HCT116 (cell line): ENCODE measurements at regions not wholly inside any gene's neighbourhood (a gene's known extent, or its start where the extent isn't known, plus 50 kb on each side); places are given as distances from the start of the nearest gene placed in this dataset.

Source experiments
- ATAC-seq: fragments of 200-7000 bp; cut with Tn5 transposase; 2 replicates; pipeline ENCODE4 v1.9.1; 2020; ENCODE audit warnings: mild to moderate bottlenecking, moderate library complexity
- BruUV-seq: library from RNA; stranded (reverse); fragments of 400-500 nt; replicated peaks from 2 replicates; lab custom pipeline; 2021; lab: Mats Ljungman, UMichigan
- CTCF ChIA-PET: fragments of 300-600 bp; sonication (Branson Sonifier 250); formaldehyde crosslinking; loops from one replicate; lab custom pipeline; 2021; ENCODE audit warnings: antibody characterized with exemption; lab: Charles Lee
- POLR2A ChIA-PET: fragments of 300-600, 350-600 bp; sonication (Branson Sonifier 250); formaldehyde crosslinking; loops from one replicate; lab custom pipeline; 2021; ENCODE audit warnings: antibody characterized with exemption; lab: Charles Lee
- RAD21 ChIA-PET, 2 experiments: fragments of 300-600 bp; sonication (Branson Sonifier 250); formaldehyde crosslinking; loops; one replicate each; lab custom pipeline; 2023; ENCODE audit warnings: low total read pairs in 2 of 2; ENCODE audit not compliant: uncharacterized antibody in 2 of 2, unreplicated experiment in 2 of 2, low non-redundant PET in 1 of 2; lab: Charles Lee
- DNase-seq: peaks from one replicate; pipeline ENCODE4 v3.0.0-alpha.2; 2010; ENCODE audit warnings: low read depth, low spot score
- H2AFZ ChIP-seq: fragments of 200-600 bp; shearing (Covaris generic), sonication (generic); 2 replicates; pipeline ENCODE4 v1.6.1; 2017; ENCODE audit warnings: low read depth, mixed run types, mixed read lengths, antibody characterized with exemption, low read length; ENCODE audit not compliant: poor library complexity, severe bottlenecking
- H3K27ac ChIP-seq: 2 replicates; pipeline ENCODE4 v1.5.1; 2012; ENCODE audit warnings: low read depth, low read length
- H3K27me3 ChIP-seq: fragments of 200-600 bp; sonication (generic); 2 replicates; pipeline ENCODE4 v1.6.1; 2016; ENCODE audit warnings: mixed run types, low read length, mixed read lengths; ENCODE audit not compliant: insufficient read depth
- H3K36me3 ChIP-seq, 2 experiments: fragments of 200-500 bp in 1 of 2; fragments of 200-600 bp in 1 of 2; sonication (Bioruptor generic) in 1 of 2; sonication (generic) in 1 of 2; 2 replicates each; pipeline versions ENCODE4 v1.5.1 to v1.6.1; 2014 to 2016; ENCODE audit warnings: low read length in 2 of 2, inconsistent platforms in 1 of 2, mixed read lengths in 1 of 2, mixed run types in 1 of 2; ENCODE audit not compliant: insufficient read depth in 2 of 2, control insufficient read depth in 1 of 2
- H3K4me1 ChIP-seq, 2 experiments: fragments of 200-600 bp in 1 of 2; sonication (generic) in 1 of 2; 2 replicates each; pipeline versions ENCODE4 v1.5.1 to v1.6.1; 2012 to 2017; ENCODE audit warnings: low read length in 2 of 2, inconsistent platforms in 1 of 2, mild to moderate bottlenecking in 1 of 2, mixed read lengths in 1 of 2, mixed run types in 1 of 2, moderate library complexity in 1 of 2; ENCODE audit not compliant: insufficient read depth in 2 of 2, control insufficient read depth in 1 of 2
- H3K4me2 ChIP-seq: fragments of 200-600 bp; sonication (generic); 2 replicates; pipeline ENCODE4 v1.6.1; 2017; ENCODE audit warnings: mixed run types, low read length, mixed read lengths
- H3K4me3 ChIP-seq, 2 experiments: fragments of 200-600 bp in 1 of 2; sonication (generic) in 1 of 2; replicated peaks in 1 of 2; 2 replicates each; pipeline ENCODE4 v1.5.1; 2011 to 2016; ENCODE audit warnings: low read length in 2 of 2, control low read depth in 1 of 2, low read depth in 1 of 2, mild to moderate bottlenecking in 1 of 2, mixed read lengths in 1 of 2, mixed run types in 1 of 2
- H3K79me2 ChIP-seq: fragments of 200-600 bp; sonication (generic); 2 replicates; pipeline ENCODE4 v1.6.1; 2017; ENCODE audit warnings: mild to moderate bottlenecking, mixed run types, low read length, moderate library complexity, mixed read lengths; ENCODE audit not compliant: insufficient read depth
- H3K9ac ChIP-seq: fragments of 200-600 bp; sonication (generic); 2 replicates; pipeline ENCODE4 v1.6.1; 2016; ENCODE audit warnings: low read length, mixed read lengths
- H3K9me2 ChIP-seq: fragments of 200-600 bp; sonication (generic), shearing (Covaris generic); 2 replicates; pipeline ENCODE4 v1.6.1; 2017; ENCODE audit warnings: mixed run types, mild to moderate bottlenecking, moderate library complexity; ENCODE audit not compliant: insufficient read depth
- H3K9me3 ChIP-seq, 2 experiments: fragments of 200-500 bp in 1 of 2; fragments of 200-600 bp in 1 of 2; sonication (Bioruptor generic) in 1 of 2; sonication (generic) in 1 of 2; 2 replicates each; pipeline ENCODE4 v1.6.1; 2014 to 2017; ENCODE audit warnings: low read length in 2 of 2, mixed read lengths in 2 of 2, inconsistent platforms in 1 of 2, low read depth in 1 of 2, mild to moderate bottlenecking in 1 of 2, mixed run types in 1 of 2, moderate library complexity in 1 of 2; ENCODE audit not compliant: control insufficient read depth in 1 of 2, insufficient read depth in 1 of 2
- H4K20me1 ChIP-seq: fragments of 200-600 bp; sonication (generic), shearing (Covaris generic); 2 replicates; pipeline ENCODE4 v1.6.1; 2017; ENCODE audit warnings: mixed run types, mild to moderate bottlenecking, moderate library complexity; ENCODE audit not compliant: insufficient read depth
- CBX3 ChIP-seq: IDR thresholded peaks from 2 replicates; pipeline ENCODE4 v1.6.1; 2012; ENCODE audit warnings: low read depth
- CEBPB ChIP-seq: IDR thresholded peaks from 2 replicates; pipeline ENCODE4 v1.6.1; 2012; ENCODE audit warnings: low read depth
- EGR1 ChIP-seq: IDR thresholded peaks from 2 replicates; pipeline ENCODE4 v1.6.1; 2012; ENCODE audit warnings: low read depth
- ELF1 ChIP-seq: IDR thresholded peaks from 2 replicates; pipeline ENCODE4 v1.6.1; 2012; ENCODE audit warnings: low read depth, borderline replicate concordance
- EZH2 ChIP-seq: fragments of 200-600 bp; sonication (generic); IDR thresholded peaks from 2 replicates; pipeline ENCODE4 v1.6.1; 2017; ENCODE audit warnings: antibody characterized with exemption, mixed run types
- EZH2phosphoT487 ChIP-seq: fragments of 200-600 bp; IDR thresholded peaks from 2 replicates; pipeline ENCODE4 v1.6.1; 2018; ENCODE audit warnings: antibody characterized with exemption, borderline replicate concordance
- FOSL1 ChIP-seq: IDR thresholded peaks from 2 replicates; pipeline ENCODE4 v1.6.1; 2012; ENCODE audit warnings: low read depth
- JUND ChIP-seq: IDR thresholded peaks from 2 replicates; pipeline ENCODE4 v1.6.1; 2012
- MAX ChIP-seq: IDR thresholded peaks from 2 replicates; pipeline ENCODE4 v1.6.1; 2012
- POLR2A ChIP-seq: IDR thresholded peaks from 2 replicates; pipeline ENCODE4 v1.7.0; 2011; ENCODE audit warnings: borderline replicate concordance; ENCODE audit not compliant: insufficient read depth, insufficient read length; ENCODE audit errors: extremely low read depth
- POLR2AphosphoS5 ChIP-seq: IDR thresholded peaks from 2 replicates; pipeline ENCODE4 v1.6.1; 2011; ENCODE audit warnings: mild to moderate bottlenecking, low read depth, low read length, moderate library complexity
- RAD21 ChIP-seq: IDR thresholded peaks from 2 replicates; pipeline ENCODE4 v1.6.1; 2012; ENCODE audit warnings: low read depth, mild to moderate bottlenecking
- SIN3A ChIP-seq: IDR thresholded peaks from 2 replicates; pipeline ENCODE4 v1.6.1; 2012; ENCODE audit warnings: low read depth
- SP1 ChIP-seq: IDR thresholded peaks from 2 replicates; pipeline ENCODE4 v1.6.1; 2012; ENCODE audit warnings: low read depth
- SRF ChIP-seq: IDR thresholded peaks from 2 replicates; pipeline ENCODE4 v1.6.1; 2012; ENCODE audit warnings: low read depth
- TCF7L2 ChIP-seq: IDR thresholded peaks from 2 replicates; pipeline ENCODE4 v1.7.0; 2011; ENCODE audit warnings: borderline replicate concordance, inconsistent platforms; ENCODE audit not compliant: insufficient read depth, insufficient read length; ENCODE audit errors: extremely low read depth
- YY1 ChIP-seq: IDR thresholded peaks from 2 replicates; pipeline ENCODE4 v1.6.1; 2011; ENCODE audit warnings: low read length, low read depth, moderate library complexity, mild to moderate bottlenecking; ENCODE audit not compliant: insufficient replicate concordance; ENCODE audit errors: extremely low read depth
- ZBTB33 ChIP-seq: IDR thresholded peaks from 2 replicates; pipeline ENCODE4 v1.6.1; 2011; ENCODE audit warnings: mild to moderate bottlenecking, low read length, moderate library complexity; ENCODE audit not compliant: insufficient replicate concordance; ENCODE audit errors: extremely low read depth
- ZFX ChIP-seq: fragments of 450-650 bp; IDR thresholded peaks from 2 replicates; pipeline ENCODE4 v1.6.1; 2017
- ZNF274 ChIP-seq: fragments of 200-500 bp; sonication (Bioruptor generic); IDR thresholded peaks from 2 replicates; pipeline ENCODE4 v1.6.1; 2014; ENCODE audit warnings: mild to moderate bottlenecking, low read depth, low read length, inconsistent platforms
- intact Hi-C: fragments of 100-400 bp; cut with micrococcal nuclease; formaldehyde crosslinking; loops from 2 replicates; pipeline ENCODE4 v1.10.0; 2022

- RAD21 ChIA-PET, result no interaction called here
- POLR2A ChIA-PET, result no interaction called here
- H3K79me2 ChIP-seq, result no peaks in the 10 kb centered on the region
- H3K9ac ChIP-seq, result no peak overlapping the region
- no peaks in the 10 kb centered on the region for H4K20me1 ChIP-seq
- TF ChIP-seq YY1 (no peak), FOSL1 (no peak), POLR2A (no peak), SRF (no peak), MAX (no peak), RAD21 (no peak), ZNF274 (no peak), ZBTB33 (no peak), EZH2 (no peak), ELF1 (no peak), EGR1 (no peak), SIN3A (no peak), TCF7L2 (no peak), JUND (no peak), EZH2phosphoT487 (no peak), SP1 (no peak), POLR2AphosphoS5 (no peak), CBX3 (no peak), ZFX (no peak), CEBPB (no peak)
- no peaks in the 10 kb centered on the region for H3K27me3 ChIP-seq
- no peak for ATAC-seq
- intact Hi-C loops, result no loop called here
- H3K36me3 ChIP-seq, result no peaks in the 10 kb centered on the region
- DNase-seq, result no peak
- H3K4me2 ChIP-seq, result no peak overlapping the region
- no peaks in the 10 kb centered on the region for H3K9me3 ChIP-seq
- CTCF ChIA-PET, result no interaction called here
- H3K27ac ChIP-seq, result no peak overlapping the region
- H2AFZ ChIP-seq, result no peak overlapping the region
- H3K9me2 ChIP-seq, result no peaks in the 10 kb centered on the region
- H3K4me1 ChIP-seq, result no peaks in the 10 kb centered on the region
- no TSS peak for BruUV-seq
- no peak overlapping the region for H3K4me3 ChIP-seq
Measured at GRCh38 chr18:60596928-60597327, 224.4 kb upstream of the MC4R start.
